ACHN (cell line): ENCODE measurements at regions not wholly inside any gene's neighbourhood (a gene's known extent, or its start where the extent isn't known, plus 50 kb on each side); places are given as distances from the start of the nearest gene placed in this dataset.
"Not testable (repeated sequence)": the region's sequence is repeated elsewhere in the genome, so short reads cannot be mapped to it uniquely, and the experiment has no call there.

Source experiments
- DNase-seq: peaks from one replicate; pipeline ENCODE4 v3.0.0-alpha.2; 2015
- in situ Hi-C: cut with HindIII; loops from 2 replicates; pipeline ENCODE4 v1.10.0; 2017; ENCODE audit warnings: low sequenced_read_pairs, low pct_ligation_motif_present, low pct_unique_long_range_greater_than_20kb

DNA sequence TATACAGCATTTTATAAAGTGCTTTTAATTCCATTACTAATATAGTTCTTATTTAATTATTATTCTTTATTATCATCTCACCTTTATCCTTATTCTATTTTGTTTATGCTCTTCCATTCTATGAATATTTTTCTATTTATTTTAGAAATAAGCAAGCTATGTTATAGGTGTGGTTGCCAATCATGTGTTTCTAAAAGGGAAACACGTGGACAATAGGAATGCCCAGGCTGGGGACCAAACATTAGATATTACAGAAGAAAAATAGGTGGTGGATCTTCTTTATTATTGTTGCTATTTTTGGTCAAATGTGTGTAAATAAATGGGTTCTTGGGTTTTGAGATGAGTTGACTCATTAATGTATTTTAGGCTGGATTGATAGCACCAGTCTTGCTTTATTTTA lies 438.3 kb downstream of the RAB38 start:
- in situ Hi-C loops = no loop called here
- DNase-seq = no peak

- DNase-seq = no peak
- in situ Hi-C loops = no loop called here
Measured at GRCh38 chr11:87726506-87726905, 448.7 kb downstream of the RAB38 start.

DNA sequence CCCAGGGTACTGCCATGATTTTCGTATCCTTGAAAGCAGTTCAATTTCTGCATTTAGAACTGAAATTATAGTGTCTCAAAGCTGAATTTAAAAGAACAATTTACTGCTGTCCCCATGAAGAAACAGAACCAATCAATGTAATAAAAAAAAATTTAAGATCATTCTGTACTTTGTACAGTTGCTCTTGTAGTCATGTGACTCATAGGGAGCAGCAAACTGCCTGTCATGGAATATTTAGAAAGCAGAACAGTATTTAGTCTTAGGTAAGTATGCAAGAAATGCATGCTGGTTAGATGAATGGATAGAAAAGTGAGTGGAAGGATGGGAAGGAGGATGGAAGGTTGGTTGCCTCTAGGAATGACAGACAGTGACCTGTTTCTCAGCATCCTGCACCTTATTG lies 450.9 kb downstream of the RAB38 start:
- DNase-seq = no peak
- in situ Hi-C loops = no loop called here

DNA sequence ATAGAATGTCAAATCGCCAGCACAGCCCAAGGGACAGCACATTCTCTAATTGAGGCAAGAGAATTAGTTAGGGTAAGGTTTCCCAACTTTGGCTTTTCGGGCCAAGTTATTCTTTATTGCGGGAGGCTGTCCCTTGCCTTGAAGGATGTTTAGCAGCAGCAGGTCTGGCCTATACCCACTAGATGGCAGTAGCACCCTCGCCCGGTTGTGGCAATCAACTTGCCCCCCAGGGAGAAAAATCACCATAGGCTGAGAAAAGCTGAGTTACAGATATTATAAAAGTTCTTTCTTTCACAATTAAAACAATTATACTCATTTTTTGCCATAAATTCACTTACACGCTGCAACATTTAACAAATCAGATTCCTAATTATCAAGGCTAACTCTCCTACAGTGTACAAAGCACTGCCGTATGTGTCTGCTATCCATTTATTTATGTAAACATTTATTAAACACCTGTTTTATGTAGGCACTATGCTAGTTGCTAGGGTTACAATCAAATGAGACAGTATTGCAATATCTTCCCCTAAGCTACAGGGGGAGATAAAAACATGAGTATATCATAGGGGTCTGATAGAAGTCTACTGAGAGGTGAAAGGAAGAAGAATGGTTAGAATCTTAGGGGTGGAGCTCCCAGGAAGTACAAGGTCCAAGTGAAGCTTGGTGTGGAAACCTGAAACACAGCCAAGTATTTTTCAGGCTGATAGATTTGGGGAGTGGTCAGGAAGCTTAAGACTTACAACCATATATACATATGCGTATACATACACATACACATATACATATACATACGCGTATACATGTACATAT lies 452.3 kb downstream of the RAB38 start:
- peak; percentile 31 for DNase-seq
- in situ Hi-C loops = no loop called here

- in situ Hi-C loops = no loop called here
Measured at GRCh38 chr11:87719326-87720073, 455.7 kb downstream of the RAB38 start.

GRCh38 chr11:87712802-87713202 lies 462.4 kb downstream of the RAB38 start:
- in situ Hi-C loops = no loop called here
- DNase-seq = no peak

More at GRCh38 chr11:87719326-87720073, 455.7 kb downstream of the RAB38 start:
- DNase-seq = no peak

DNA sequence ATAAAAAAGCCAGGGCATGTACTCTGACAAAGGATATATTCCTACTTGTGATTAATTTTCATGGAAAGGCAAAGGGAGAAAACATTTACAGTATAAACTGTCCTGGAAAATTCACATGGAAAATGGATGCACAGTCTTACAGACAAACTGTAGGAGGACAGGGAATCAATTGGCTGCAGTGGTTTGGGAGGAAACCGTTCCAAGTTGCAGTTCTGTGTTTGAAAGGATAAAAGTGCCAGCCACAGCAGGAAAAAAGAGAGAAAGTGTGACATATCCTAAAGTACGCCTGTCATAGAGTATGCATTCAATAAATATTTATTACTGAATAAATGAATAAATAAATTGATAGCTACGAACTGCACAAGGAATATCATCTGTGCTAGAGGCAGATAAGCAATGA lies 462.9 kb downstream of the RAB38 start:
- in situ Hi-C loops = no loop called here
- DNase-seq = no peak

DNA sequence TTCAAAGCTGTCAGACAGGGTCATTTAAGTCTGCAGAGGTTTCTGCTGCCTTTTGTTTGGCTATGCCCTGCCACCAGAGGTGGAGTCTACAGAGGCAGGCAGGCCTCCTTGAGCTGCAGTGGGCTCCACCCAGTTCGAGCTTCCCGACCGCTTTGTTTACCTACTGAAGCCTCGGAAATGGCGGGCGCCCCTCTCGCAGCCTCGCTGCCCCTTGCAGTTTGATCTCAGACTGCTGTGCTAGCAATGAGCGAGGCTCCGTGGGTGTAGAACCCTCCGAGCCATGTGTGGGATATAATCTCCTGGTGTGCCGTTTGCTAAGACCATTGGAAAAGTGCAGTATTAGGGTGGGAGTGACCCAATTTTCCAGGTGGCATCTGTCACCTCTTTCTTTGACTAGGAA lies 471.7 kb downstream of the RAB38 start:
- in situ Hi-C loops, DNase-seq: not testable (repeated sequence)

- in situ Hi-C loops = no loop called here
Measured at GRCh38 chr11:87675993-87676392, 499.2 kb downstream of the RAB38 start.

DNA sequence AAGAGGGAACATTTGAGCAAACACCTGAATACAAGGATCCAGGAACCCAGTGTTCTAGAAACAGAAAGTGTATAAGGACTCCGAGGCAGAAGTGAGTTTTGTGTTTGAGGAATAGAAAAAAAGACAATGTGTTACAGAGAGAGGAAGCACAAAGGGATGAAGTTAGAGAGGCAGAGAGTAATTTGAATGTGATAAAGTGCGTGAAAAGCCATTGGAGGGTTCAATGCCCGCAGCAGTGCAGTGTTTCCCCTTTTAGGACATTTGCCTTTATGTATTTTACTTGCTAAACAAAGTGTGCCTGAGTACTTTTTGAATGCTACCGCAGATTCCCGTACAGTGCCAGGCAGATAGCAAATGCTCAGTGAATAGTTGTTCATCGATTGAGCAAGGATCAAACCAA lies 508.5 kb downstream of the RAB38 start:
- DNase-seq = no peak
- in situ Hi-C loops = no loop called here

More at GRCh38 chr11:87675993-87676392, 499.2 kb downstream of the RAB38 start:
- no peak for DNase-seq

DNA sequence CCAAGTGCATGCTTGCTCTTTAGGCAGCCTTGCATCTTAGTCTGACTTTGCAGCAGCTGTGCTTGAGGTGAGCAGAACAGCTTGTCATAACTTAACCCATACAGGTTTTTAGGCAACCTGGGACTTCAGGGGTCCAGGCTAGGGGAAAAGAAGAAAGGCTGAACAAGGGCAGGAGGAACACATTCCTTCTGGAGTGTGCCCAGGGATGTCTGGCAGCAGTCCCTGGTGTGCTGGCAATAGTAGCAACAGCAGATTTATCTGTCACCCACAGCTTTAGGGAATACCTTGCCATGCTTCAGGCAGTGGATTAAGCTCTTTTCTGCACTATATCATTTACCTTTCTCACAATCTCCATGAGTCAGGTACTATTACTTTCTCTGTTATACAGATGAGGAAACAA lies 513.0 kb downstream of the RAB38 start:
- no peak for DNase-seq
- in situ Hi-C loops = no loop called here

GRCh38 chr11:87660926-87661660 lies 514.1 kb downstream of the RAB38 start:
- in situ Hi-C loops = no loop called here
- DNase-seq = no peak

GRCh38 chr11:87659807-87660206 lies 515.4 kb downstream of the RAB38 start:
- in situ Hi-C loops = no loop called here
- DNase-seq = no peak

DNA sequence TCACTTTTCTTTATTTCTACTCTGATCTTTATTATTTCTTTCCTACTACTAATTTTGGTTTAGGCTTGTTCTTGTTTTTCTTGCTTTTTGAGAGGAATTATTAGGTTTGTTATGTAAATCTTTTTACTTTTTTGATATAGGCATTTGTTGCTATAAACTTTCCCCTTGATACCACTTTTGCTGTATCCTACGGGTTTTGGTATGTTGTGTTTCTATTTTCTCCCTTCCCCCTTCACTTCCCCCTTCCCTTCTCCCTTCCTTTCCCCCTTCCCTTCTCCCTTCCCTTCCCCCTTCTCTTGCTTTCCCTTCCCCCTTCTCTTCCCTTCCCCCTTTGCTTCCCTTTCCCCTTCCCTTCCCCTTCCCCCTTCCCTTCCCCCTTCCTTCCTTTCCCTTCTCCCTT lies 529.6 kb downstream of the RAB38 start:
- in situ Hi-C loops = no loop called here
- no peak for DNase-seq

- in situ Hi-C loops = no loop called here
- DNase-seq = no peak
Measured at GRCh38 chr11:87639753-87640364, 535.4 kb downstream of the RAB38 start.

DNA sequence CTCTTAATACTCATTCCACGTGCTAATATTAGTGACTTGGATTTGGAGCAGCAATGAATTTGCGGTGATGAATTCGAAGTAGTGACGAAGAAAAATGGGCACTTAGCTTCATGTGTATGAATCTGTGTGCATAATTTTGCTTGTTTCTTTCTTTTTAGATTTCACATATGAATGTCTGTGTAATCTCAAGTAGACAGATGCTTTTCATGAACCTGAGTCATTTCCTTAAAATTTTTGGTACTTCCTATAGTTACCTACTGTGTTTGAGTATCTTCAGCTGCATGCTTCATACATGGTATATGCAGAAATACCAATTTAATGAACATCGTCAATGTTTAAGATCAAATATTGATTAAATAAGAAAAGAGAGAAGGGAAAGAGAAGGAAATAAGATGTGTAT lies 540.2 kb downstream of the RAB38 start:
- in situ Hi-C loops = no loop called here
- no peak for DNase-seq

- in situ Hi-C loops = no loop called here
- no peak for DNase-seq
Measured at GRCh38 chr11:87634331-87634730, 540.9 kb downstream of the RAB38 start.

DNA sequence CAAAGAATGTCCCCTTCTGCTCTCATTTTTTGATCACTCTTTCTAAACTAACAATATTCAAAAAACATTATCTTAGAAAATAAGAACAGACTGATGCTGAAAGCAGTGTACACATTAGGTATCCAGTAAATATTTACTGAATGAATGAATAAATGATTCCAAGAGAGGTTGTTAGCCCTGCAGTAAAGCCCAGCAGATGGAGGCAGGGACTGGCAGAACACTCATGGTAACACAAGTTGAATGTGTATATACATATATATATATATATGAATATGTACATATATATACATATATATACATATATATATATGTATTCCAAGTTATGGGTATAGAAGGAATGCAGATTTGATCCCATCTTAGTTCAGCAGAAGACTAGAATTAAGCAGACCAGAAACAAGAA lies 546.3 kb downstream of the RAB38 start:
- in situ Hi-C loops = no loop called here
- DNase-seq = no peak

DNA sequence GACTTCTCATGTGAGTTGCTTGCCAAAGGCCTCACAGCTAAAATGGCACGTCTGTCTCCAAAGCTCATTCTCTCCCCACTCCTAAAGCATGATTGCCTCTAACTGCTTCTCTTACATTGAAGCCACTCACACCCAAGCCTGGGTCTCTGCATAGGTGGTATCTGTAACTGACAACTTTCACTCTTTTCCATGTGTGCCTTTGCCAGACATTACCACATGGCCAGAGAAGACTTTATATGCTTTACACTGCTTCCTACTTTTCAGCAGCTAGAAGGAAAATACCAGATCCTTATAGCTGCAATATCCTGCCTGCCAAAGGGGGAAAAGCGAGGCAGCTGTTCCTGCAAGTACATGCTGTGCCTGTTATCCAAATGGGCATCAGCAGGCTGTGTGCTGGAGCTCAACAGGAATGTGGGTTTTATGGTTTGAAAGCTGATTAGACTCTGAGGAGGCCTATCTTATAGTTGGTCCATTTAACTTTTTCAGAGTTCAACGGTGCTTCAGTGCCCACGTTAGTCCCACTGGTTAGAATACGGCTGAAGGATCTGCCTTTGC lies 547.1 kb downstream of the RAB38 start:
- in situ Hi-C loops = no loop called here

More for the DNA sequence above, 547.1 kb downstream of the RAB38 start:
- DNase-seq = no peak
